ENCODE measurements at regions not wholly inside any gene's neighbourhood (a gene's known extent, or its start where the extent isn't known, plus 50 kb on each side); places are given as distances from the start of the nearest gene placed in this dataset.

- no peak for TF ChIP-seq CLOCK (CRISPR knock-in tag; IDR thresholded peaks at IDR 0.05; ENCODE audit: borderline replicate concordance)
- no peak for TF ChIP-seq ZBTB2 (IDR thresholded peaks at IDR 0.05)
- TF ChIP-seq POLR3A (IDR thresholded peaks at IDR 0.05; ENCODE audit: borderline replicate concordance, extremely low read depth, insufficient read depth, insufficient read length): no peak
- peak; percentile 92 for TF ChIP-seq USF2 (CRISPR knock-in tag; IDR thresholded peaks at IDR 0.05)
- no peak for TF ChIP-seq TAF7 (tag; IDR thresholded peaks at IDR 0.05)
- no peak for TF ChIP-seq RBM34 (IDR thresholded peaks at IDR 0.05; ENCODE audit: borderline replicate concordance, insufficient read depth, low read length)
- TF ChIP-seq FOXM1 (IDR thresholded peaks at IDR 0.05; ENCODE audit: low read depth): no peak
- no peak for TF ChIP-seq FOXM1 (CRISPR knock-in tag; IDR thresholded peaks at IDR 0.05; ENCODE audit: low read depth)
- TF ChIP-seq RHOXF2B (CRISPR knock-in tag; conservative IDR thresholded peaks at IDR 0.05): no peak
- TF ChIP-seq ATF3 (IDR thresholded peaks at IDR 0.05): no peak
- no peak for TF ChIP-seq ATF3 (CRISPR knock-in tag; conservative IDR thresholded peaks at IDR 0.05)
- no peak for TF ChIP-seq RBM17 (IDR thresholded peaks at IDR 0.05; ENCODE audit: borderline replicate concordance, low read depth, low read length)
- no peak for TF ChIP-seq ZNF184 (CRISPR knock-in tag; IDR thresholded peaks at IDR 0.05)
- no peak for TF ChIP-seq E2F8 (IDR thresholded peaks at IDR 0.05; ENCODE audit: low read depth, partially characterized antibody)
- no peak for TF ChIP-seq ZBTB5 (IDR thresholded peaks at IDR 0.05)
- no peak for TF ChIP-seq ID3 (CRISPR knock-in tag; IDR thresholded peaks at IDR 0.05)
- no peak for TF ChIP-seq ID3 (tag; IDR thresholded peaks at IDR 0.05)
- TF ChIP-seq ZNF146 (CRISPR knock-in tag; IDR thresholded peaks at IDR 0.05; ENCODE audit: unreplicated experiment): no peak
Observed at GRCh38 chr16:24624102-24624501, 84.7 kb downstream of the RBBP6 start (continued).
